ENCODE measurements at regions not wholly inside any gene's neighbourhood (a gene's known extent, or its start where the extent isn't known, plus 50 kb on each side); places are given as distances from the start of the nearest gene placed in this dataset.

- TF ChIP-seq CTCF (IDR thresholded peaks at IDR 0.05): no peak
- no peak for TF ChIP-seq POLR2A (IDR thresholded peaks at IDR 0.05)
- no peak for TF ChIP-seq POLR2AphosphoS5 (IDR thresholded peaks at IDR 0.05)
- TF ChIP-seq EP300 (IDR thresholded peaks at IDR 0.05): no peak
- intact Hi-C loops (cut with DNase I): no loop called here
- Histone ChIP-seq H3K36me3 (no peaks in the 10 kb centered on the region), H3K4me3 (no peak overlapping the region), H3K4me1 (no peaks in the 10 kb centered on the region), H3K27me3 (no peaks in the 10 kb centered on the region), H3K9me3 (no peaks in the 10 kb centered on the region), H3K27ac (no peak overlapping the region)
- DNase-seq: no peak
- WGBS, 2 donors: 62 to 83% methylated on average over 4 of the region's 4 CpGs
These were observed 329.6 kb downstream of the XPNPEP1 start for GRCh38 chr10:109593682-109594081.

- Histone ChIP-seq H3K4me3 (no peak overlapping the region), H3K4me1 (no peaks in the 10 kb centered on the region), H3K9me3 (no peaks in the 10 kb centered on the region), H3K27ac (no peak overlapping the region), H3K36me3 (no peaks in the 10 kb centered on the region), H3K27me3 (no peaks in the 10 kb centered on the region)
- DNase-seq: no peak
- intact Hi-C loops (cut with DNase I): no loop called here
- 79 to 80% methylated on average over 3 of the region's 3 CpGs for WGBS, 2 donors
- no peak for TF ChIP-seq POLR2AphosphoS5 (IDR thresholded peaks at IDR 0.05)
- TF ChIP-seq EP300 (IDR thresholded peaks at IDR 0.05): no peak
- TF ChIP-seq CTCF (IDR thresholded peaks at IDR 0.05): no peak
- no peak for TF ChIP-seq POLR2A (IDR thresholded peaks at IDR 0.05)
These were observed 330.9 kb downstream of the XPNPEP1 start for GRCh38 chr10:109592391-109592790.

GRCh38 chr10:109591601-109592000, 331.7 kb downstream of the XPNPEP1 start:
- no peaks in the 10 kb centered on the region for H3K36me3 ChIP-seq
- H3K9me3 ChIP-seq: no peaks in the 10 kb centered on the region
- intact Hi-C loops (cut with DNase I): no loop called here
- no peak for TF ChIP-seq EP300 (IDR thresholded peaks at IDR 0.05)
- TF ChIP-seq POLR2A (IDR thresholded peaks at IDR 0.05): no peak
- no peak for TF ChIP-seq CTCF (IDR thresholded peaks at IDR 0.05)
- TF ChIP-seq POLR2AphosphoS5 (IDR thresholded peaks at IDR 0.05): no peak
- H3K4me1 ChIP-seq: no peaks in the 10 kb centered on the region
- no peaks in the 10 kb centered on the region for H3K27me3 ChIP-seq
- no peak overlapping the region for H3K27ac ChIP-seq
- H3K4me3 ChIP-seq: no peak overlapping the region
- 82 to 85% methylated on average over 2 of the region's 2 CpGs for WGBS, 2 donors
- DNase-seq: no peak

GRCh38 chr10:109588259-109588658, 335.1 kb downstream of the XPNPEP1 start:
- intact Hi-C loops (cut with DNase I): no loop called here
- no peak for DNase-seq
- no peak for TF ChIP-seq POLR2A (IDR thresholded peaks at IDR 0.05)
- TF ChIP-seq EP300 (IDR thresholded peaks at IDR 0.05): no peak
- TF ChIP-seq POLR2AphosphoS5 (IDR thresholded peaks at IDR 0.05): no peak
- TF ChIP-seq CTCF (IDR thresholded peaks at IDR 0.05): no peak
- no peaks in the 10 kb centered on the region for H3K9me3 ChIP-seq
- no peak overlapping the region for H3K4me3 ChIP-seq
- H3K27me3 ChIP-seq: no peaks in the 10 kb centered on the region
- WGBS, 2 donors: 80 to 82% methylated on average over 3 of the region's 3 CpGs
- no peak overlapping the region for H3K27ac ChIP-seq
- no peaks in the 10 kb centered on the region for H3K36me3 ChIP-seq
- H3K4me1 ChIP-seq: no peaks in the 10 kb centered on the region

GRCh38 chr10:109587366-109587765, 335.9 kb downstream of the XPNPEP1 start:
- H3K27me3 ChIP-seq: no peaks in the 10 kb centered on the region
- H3K4me3 ChIP-seq: no peak overlapping the region
- H3K27ac ChIP-seq: no peak overlapping the region
- WGBS, 2 donors: 76 to 77% methylated on average over 3 of the region's 3 CpGs
- TF ChIP-seq POLR2A (IDR thresholded peaks at IDR 0.05) (no peak), POLR2AphosphoS5 (IDR thresholded peaks at IDR 0.05) (no peak), CTCF (IDR thresholded peaks at IDR 0.05) (no peak), EP300 (IDR thresholded peaks at IDR 0.05) (no peak)
- H3K36me3 ChIP-seq: no peaks in the 10 kb centered on the region
- H3K9me3 ChIP-seq: no peaks in the 10 kb centered on the region
- no peaks in the 10 kb centered on the region for H3K4me1 ChIP-seq
- intact Hi-C loops (cut with DNase I): no loop called here
- no peak for DNase-seq
